Gastrocnemius medialis (tissue), 4 donors: ENCODE measurements at regions not wholly inside any gene's neighbourhood (a gene's known extent, or its start where the extent isn't known, plus 50 kb on each side); places are given as distances from the start of the nearest gene placed in this dataset.

Experiments
- CTCF ChIP-seq, 5 experiments: fragments of 450-650 bp in 3 of 5; fragments of 200-600 bp in 2 of 5; sonication (generic) in 2 of 5; IDR thresholded peaks in 4 of 5; conservative IDR thresholded peaks in 1 of 5; 1 replicate in 4 of 5; 2 replicates in 1 of 5; pipeline ENCODE4 v1.5.1; 2016 to 2019; ENCODE audit warnings: antibody characterized with exemption in 5 of 5, mild to moderate bottlenecking in 3 of 5, moderate library complexity in 3 of 5
- POLR2A ChIP-seq, 2 donors: fragments of 450-650 bp; IDR thresholded peaks; one replicate each; pipeline ENCODE4 v1.6.1; 2017; ENCODE audit warnings: antibody characterized with exemption in 2 of 2, mild to moderate bottlenecking in 2 of 2, moderate library complexity in 2 of 2

DNA sequence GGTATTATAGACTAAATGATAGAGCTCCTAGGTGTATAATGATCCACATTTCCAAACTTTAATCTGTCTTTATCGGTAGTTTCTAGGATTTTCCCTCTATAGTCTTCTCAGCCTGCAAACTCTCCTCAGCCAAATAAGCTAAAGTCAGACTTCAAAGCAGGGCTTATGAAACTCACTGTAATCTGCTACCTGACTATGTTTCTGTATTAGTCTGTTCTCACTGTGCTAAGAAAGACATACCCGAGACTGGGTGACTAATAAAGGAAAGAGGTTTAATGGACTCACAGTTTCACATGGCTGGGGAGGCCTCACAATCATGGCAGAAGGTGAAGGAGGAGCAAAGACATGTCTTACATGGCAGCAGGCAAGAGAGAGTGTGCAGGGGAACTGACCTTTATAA, 928.7 kb upstream of the ADGRB3 start:
- no peak for TF ChIP-seq CTCF (IDR thresholded peaks at IDR 0.05 in 4 of 5, conservative IDR thresholded peaks at IDR 0.05 in 1 of 5)
- TF ChIP-seq POLR2A (IDR thresholded peaks at IDR 0.05) = no peak
